ENCODE measurements at regions not wholly inside any gene's neighbourhood (a gene's known extent, or its start where the extent isn't known, plus 50 kb on each side); places are given as distances from the start of the nearest gene placed in this dataset.

DNA sequence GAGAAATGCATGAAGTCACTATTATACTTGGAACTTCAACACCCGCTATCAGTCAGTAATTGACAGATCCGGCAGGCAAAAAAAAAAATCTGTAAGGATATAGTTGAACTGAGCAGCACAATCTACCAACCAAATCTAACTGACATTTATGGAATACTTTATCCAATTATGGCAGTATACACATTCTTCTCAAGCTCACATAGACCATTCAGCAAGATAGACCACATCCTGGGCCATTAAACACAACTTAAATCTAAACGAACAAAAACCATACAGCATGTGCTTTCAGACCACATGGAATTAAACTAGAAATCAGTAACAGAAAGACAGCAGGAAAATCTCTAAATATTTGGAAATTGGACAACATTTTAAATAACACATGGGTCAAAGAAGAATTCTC, 112.7 kb downstream of the MPP7 start:
- intact Hi-C loops (cut with DNase I; ENCODE audit: low total_unique reads), result no loop called here
- Histone ChIP-seq H3K27me3 (no peaks in the 10 kb centered on the region), H3K4me1 (peaks cover 0 to 4% (median 0%) of the 10 kb centered on the region in 4 donors), H3K4me3 (no peak overlapping the region), H3K27ac (no peak overlapping the region), H3K36me3 (no peaks in the 10 kb centered on the region), H3K9me3 (no peaks in the 10 kb centered on the region)
- no peak for DNase-seq
- TF ChIP-seq CTCF (IDR thresholded peaks at IDR 0.05), result no peak

DNA sequence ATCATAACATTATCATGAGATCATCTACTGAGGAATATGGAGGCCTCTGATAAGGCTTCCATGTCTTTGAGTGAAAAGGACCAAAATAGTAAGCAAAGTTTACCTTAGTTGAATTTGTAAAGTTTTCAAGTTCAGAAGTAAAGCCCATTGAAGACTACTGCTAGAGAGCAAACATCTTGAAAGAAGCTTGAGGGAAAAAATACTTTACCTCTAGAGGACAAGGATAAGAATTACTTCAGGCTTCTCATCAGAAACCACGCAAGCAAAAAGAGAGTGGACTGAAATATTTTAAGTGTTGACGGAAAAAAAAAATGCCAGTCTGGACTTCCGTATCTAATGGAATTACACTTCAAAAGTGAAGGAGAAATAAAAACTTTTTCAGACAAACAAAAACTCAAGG, 114.3 kb downstream of the MPP7 start:
- intact Hi-C loops (cut with DNase I; ENCODE audit: low total_unique reads), result no loop called here
- DNase-seq, result no peak
- H3K4me3 ChIP-seq, result no peak overlapping the region

GRCh38 chr10:28186887-28187578, 115.8 kb downstream of the MPP7 start:
- TF ChIP-seq CTCF (IDR thresholded peaks at IDR 0.05), result no peak
- Histone ChIP-seq H3K4me1 (peaks cover 0 to 19% (median 0%) of the 10 kb centered on the region in 4 donors), H3K36me3 (no peaks in the 10 kb centered on the region), H3K27ac (no peak overlapping the region), H3K9me3 (no peaks in the 10 kb centered on the region), H3K27me3 (no peaks in the 10 kb centered on the region), H3K4me3 (no peak overlapping the region)
- intact Hi-C loops (cut with DNase I; ENCODE audit: low total_unique reads), result no loop called here
- no peak for DNase-seq

More for the DNA sequence above, 114.3 kb downstream of the MPP7 start:
- no peaks in the 10 kb centered on the region for H3K27me3 ChIP-seq
- H3K9me3 ChIP-seq, result no peaks in the 10 kb centered on the region
- no peak for TF ChIP-seq CTCF (IDR thresholded peaks at IDR 0.05)
- peaks cover 0 to 7% (median 0%) of the 10 kb centered on the region in 4 donors for H3K4me1 ChIP-seq
- no peaks in the 10 kb centered on the region for H3K36me3 ChIP-seq
- H3K27ac ChIP-seq, result no peak overlapping the region

DNA sequence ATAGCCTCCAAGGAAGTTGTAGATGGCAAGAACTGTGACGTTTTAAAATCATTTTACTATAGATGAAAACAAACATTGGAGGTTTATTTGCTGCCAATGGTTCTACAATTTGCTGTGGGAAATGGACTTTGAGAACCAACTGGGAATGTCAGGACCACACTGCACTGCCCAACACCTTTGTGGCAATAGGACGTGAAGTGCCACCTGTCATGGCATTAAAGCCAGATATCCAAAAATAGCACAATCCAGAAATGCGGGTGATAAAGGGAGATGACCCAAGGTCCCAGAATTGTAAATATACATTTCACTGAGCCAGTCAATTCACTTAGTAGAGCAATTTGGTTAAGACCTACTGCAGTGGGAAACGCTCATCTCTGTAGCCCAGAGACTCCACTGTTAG, 116.4 kb downstream of the MPP7 start:
- intact Hi-C loops (cut with DNase I; ENCODE audit: low total_unique reads), result no loop called here
- no peaks in the 10 kb centered on the region for H3K9me3 ChIP-seq
- no peaks in the 10 kb centered on the region for H3K36me3 ChIP-seq
- peaks cover 0 to 21% (median 0%) of the 10 kb centered on the region in 4 donors for H3K4me1 ChIP-seq
- DNase-seq, result no peak
- no peaks in the 10 kb centered on the region for H3K27me3 ChIP-seq
- TF ChIP-seq CTCF (IDR thresholded peaks at IDR 0.05), result no peak
- no peak overlapping the region for H3K27ac ChIP-seq
- H3K4me3 ChIP-seq, result no peak overlapping the region

DNA sequence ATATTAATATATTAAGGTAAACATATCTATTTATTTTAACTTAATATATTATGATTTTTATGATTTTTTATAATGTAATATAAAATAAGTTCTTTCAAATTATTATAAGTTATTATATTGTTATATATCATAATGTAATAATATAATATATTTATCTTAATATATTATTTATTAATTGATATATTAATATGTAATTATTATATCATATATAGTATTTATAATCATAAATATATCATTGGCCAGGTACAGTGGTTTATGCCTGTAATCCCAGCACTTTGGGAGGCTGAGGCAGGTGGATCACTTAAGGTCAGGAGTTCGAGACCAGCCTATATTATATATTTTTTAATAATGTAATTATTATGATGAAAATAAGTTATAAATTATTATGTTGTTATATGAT, 118.1 kb downstream of the MPP7 start:
- intact Hi-C loops (cut with DNase I; ENCODE audit: low total_unique reads), result no loop called here

More for the DNA sequence above, 118.1 kb downstream of the MPP7 start:
- Histone ChIP-seq H3K27ac (no peak overlapping the region), H3K4me1 (peaks cover 0 to 31% (median 0%) of the 10 kb centered on the region in 4 donors), H3K36me3 (no peaks in the 10 kb centered on the region), H3K9me3 (no peaks in the 10 kb centered on the region), H3K4me3 (no peak overlapping the region), H3K27me3 (no peaks in the 10 kb centered on the region)
- no peak for TF ChIP-seq CTCF (IDR thresholded peaks at IDR 0.05)
- DNase-seq, result no peak
